ENCODE measurements at regions not wholly inside any gene's neighbourhood (a gene's known extent, or its start where the extent isn't known, plus 50 kb on each side); places are given as distances from the start of the nearest gene placed in this dataset.
A peak's percentile ranks its signal among the peaks of the same experiment; 100 is the strongest.
"Not testable (repeated sequence)": the region's sequence is repeated elsewhere in the genome, so short reads cannot be mapped to it uniquely, and the experiment has no call there.

GRCh38 chr2:158866082-158866481 is 71.0 kb downstream of the DAPL1 start:
- H3K27ac ChIP-seq (ENCODE audit: low read depth); H3K4me3 ChIP-seq; H3K27me3 ChIP-seq (ENCODE audit: insufficient read depth); H3F3A ChIP-seq (replicated peaks; ENCODE audit: low read depth); H4K20me1 ChIP-seq (replicated peaks; ENCODE audit: insufficient read depth); H3K4me1 ChIP-seq (ENCODE audit: insufficient read depth); ATAC-seq; H3K36me3 ChIP-seq (ENCODE audit: insufficient read depth); H3K9me3 Mint-ChIP-seq; H3K4me3 Mint-ChIP-seq; H3K36me3 Mint-ChIP-seq (ENCODE audit: low read depth); H3K27ac Mint-ChIP-seq; H3K27me3 Mint-ChIP-seq (ENCODE audit: insufficient read depth, low read depth, poor library complexity); H3K79me2 ChIP-seq (replicated peaks; ENCODE audit: insufficient read depth); H3K4me1 Mint-ChIP-seq; H3K4me2 ChIP-seq; H3K9me2 ChIP-seq (ENCODE audit: insufficient read depth); H2AFZ ChIP-seq: not testable (repeated sequence)
- peak; percentile 18 for DNase-seq (ENCODE audit: low spot score)
- 0 out of 4 replicates have a peak, but pooled peaks of 1 of the 2 experiments have one; percentile 6 for TF ChIP-seq CTCF (conservative IDR thresholded peaks at IDR 0.05; ENCODE audit: low read depth in 2 of 2)

DNA sequence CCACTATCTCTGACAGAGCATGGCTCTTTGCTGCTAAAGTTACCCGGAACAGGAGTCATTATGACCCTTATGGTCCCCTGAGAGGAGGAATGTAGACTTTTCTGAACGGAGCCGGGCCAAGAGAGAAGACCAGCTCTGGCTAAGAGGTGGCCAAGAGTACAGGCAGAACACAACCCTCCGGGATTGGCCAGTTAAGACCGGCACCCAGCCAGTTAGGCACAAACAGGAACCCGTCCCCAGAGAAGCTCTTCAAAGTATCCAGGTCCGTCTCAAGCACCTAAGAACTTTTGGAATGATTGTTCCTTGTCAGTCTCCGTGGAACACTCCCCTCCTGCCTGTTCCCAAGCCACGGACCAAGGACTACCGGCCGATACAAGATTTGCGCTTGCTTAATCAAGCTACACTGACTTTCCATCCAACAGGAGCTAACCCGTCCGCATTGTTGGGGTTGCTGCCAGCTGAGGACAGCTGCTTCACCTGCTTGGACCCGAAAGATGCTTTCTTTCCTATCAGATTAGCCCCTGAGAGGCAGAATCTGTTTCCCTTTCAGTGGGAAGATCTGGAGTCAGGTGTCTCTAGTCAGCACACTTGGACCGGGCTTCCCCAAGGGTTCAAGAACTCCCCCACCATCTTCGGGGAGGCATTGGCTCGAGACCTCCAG is 72.5 kb downstream of the DAPL1 start:
- not testable (repeated sequence) for H2AFZ ChIP-seq; H3K79me2 ChIP-seq (replicated peaks; ENCODE audit: insufficient read depth); DNase-seq (ENCODE audit: low spot score); H3K36me3 Mint-ChIP-seq (ENCODE audit: low read depth); H3K9me2 ChIP-seq (ENCODE audit: insufficient read depth); H3K4me3 ChIP-seq; H3K4me2 ChIP-seq; H3K27me3 ChIP-seq (ENCODE audit: insufficient read depth); H3K36me3 ChIP-seq (ENCODE audit: insufficient read depth); H3K9me3 Mint-ChIP-seq; H3F3A ChIP-seq (replicated peaks; ENCODE audit: low read depth); H3K27ac Mint-ChIP-seq; H3K4me3 Mint-ChIP-seq; H4K20me1 ChIP-seq (replicated peaks; ENCODE audit: insufficient read depth); ATAC-seq; H3K4me1 ChIP-seq (ENCODE audit: insufficient read depth); H3K27me3 Mint-ChIP-seq (ENCODE audit: insufficient read depth, low read depth, poor library complexity); H3K4me1 Mint-ChIP-seq; H3K27ac ChIP-seq (ENCODE audit: low read depth)

DNA sequence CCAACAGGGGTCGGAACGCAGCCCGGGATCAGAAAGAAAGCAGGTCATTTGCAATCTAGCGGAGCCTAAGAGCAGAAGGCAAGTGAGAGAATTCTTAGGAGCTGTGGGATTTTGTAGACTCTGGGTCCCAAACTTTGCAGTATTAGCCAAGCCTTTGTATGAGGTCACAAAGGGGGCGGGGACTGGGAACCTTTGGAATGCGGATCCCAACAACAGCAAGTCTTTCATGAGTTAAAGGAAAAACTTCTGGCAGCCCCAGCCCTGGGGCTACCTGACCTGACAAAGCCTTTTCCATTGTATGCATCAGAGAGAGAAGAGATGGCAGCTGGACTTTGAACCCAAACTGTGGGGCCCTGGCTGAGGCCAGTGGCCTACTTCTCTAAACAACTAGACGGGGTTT is 73.3 kb downstream of the DAPL1 start:
- not testable (repeated sequence) for H2AFZ ChIP-seq

DNA sequence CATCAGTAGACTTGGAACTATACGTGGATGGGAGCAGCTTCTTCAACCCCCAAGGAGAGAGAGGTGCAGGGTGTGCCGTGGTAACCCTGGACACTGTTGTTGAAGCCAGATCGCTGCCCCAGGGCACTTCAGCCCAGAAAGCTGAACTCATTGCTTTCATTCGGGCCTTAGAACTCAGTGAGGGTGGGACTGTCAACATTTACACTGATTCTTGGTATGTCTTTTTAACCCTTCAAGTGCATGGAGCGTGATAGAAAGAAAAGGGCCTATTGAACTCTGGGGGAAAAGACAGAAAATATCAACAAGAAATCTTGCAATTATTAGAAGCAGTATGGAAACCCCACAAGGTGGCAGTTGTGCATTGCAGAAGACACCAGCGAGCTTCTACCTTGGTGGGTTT is 74.0 kb downstream of the DAPL1 start:
- not testable (repeated sequence) for H4K20me1 ChIP-seq (replicated peaks; ENCODE audit: insufficient read depth); H3K4me3 ChIP-seq; H3K79me2 ChIP-seq (replicated peaks; ENCODE audit: insufficient read depth); H3K4me2 ChIP-seq; H3K27ac Mint-ChIP-seq; H3K27me3 ChIP-seq (ENCODE audit: insufficient read depth); H3K27me3 Mint-ChIP-seq (ENCODE audit: insufficient read depth, low read depth, poor library complexity); H3K36me3 ChIP-seq (ENCODE audit: insufficient read depth); H3K4me1 ChIP-seq (ENCODE audit: insufficient read depth); H3K27ac ChIP-seq (ENCODE audit: low read depth); ATAC-seq; H3K4me3 Mint-ChIP-seq; H3K9me3 Mint-ChIP-seq; DNase-seq (ENCODE audit: low spot score); H3K36me3 Mint-ChIP-seq (ENCODE audit: low read depth); H3K9me2 ChIP-seq (ENCODE audit: insufficient read depth); H3F3A ChIP-seq (replicated peaks; ENCODE audit: low read depth); H3K4me1 Mint-ChIP-seq; H2AFZ ChIP-seq
- TF ChIP-seq CTCF (conservative IDR thresholded peaks at IDR 0.05; ENCODE audit: low read depth in 2 of 2): peak in 1 of 2 experiments; percentile 19; a peak in 2 of 4 replicates

More for the DNA sequence above, 73.3 kb downstream of the DAPL1 start:
- not testable (repeated sequence) for H3K4me1 Mint-ChIP-seq; H3K4me3 ChIP-seq; H3K9me3 Mint-ChIP-seq; H3K4me1 ChIP-seq (ENCODE audit: insufficient read depth); H3K36me3 Mint-ChIP-seq (ENCODE audit: low read depth); H3K4me3 Mint-ChIP-seq; H4K20me1 ChIP-seq (replicated peaks; ENCODE audit: insufficient read depth); H3K79me2 ChIP-seq (replicated peaks; ENCODE audit: insufficient read depth); H3K36me3 ChIP-seq (ENCODE audit: insufficient read depth); H3F3A ChIP-seq (replicated peaks; ENCODE audit: low read depth); H3K27me3 Mint-ChIP-seq (ENCODE audit: insufficient read depth, low read depth, poor library complexity); H3K4me2 ChIP-seq; ATAC-seq; H3K9me2 ChIP-seq (ENCODE audit: insufficient read depth); H3K27ac Mint-ChIP-seq; H3K27me3 ChIP-seq (ENCODE audit: insufficient read depth); H3K27ac ChIP-seq (ENCODE audit: low read depth)
- peak; percentile 52 for DNase-seq (ENCODE audit: low spot score)

- H3K4me3 ChIP-seq; H4K20me1 ChIP-seq (replicated peaks; ENCODE audit: insufficient read depth); H3K4me3 Mint-ChIP-seq; DNase-seq (ENCODE audit: low spot score); H3K27ac Mint-ChIP-seq; H3K9me3 Mint-ChIP-seq; H3F3A ChIP-seq (replicated peaks; ENCODE audit: low read depth); H3K4me2 ChIP-seq; H3K4me1 ChIP-seq (ENCODE audit: insufficient read depth); H3K27ac ChIP-seq (ENCODE audit: low read depth); H3K36me3 Mint-ChIP-seq (ENCODE audit: low read depth); H3K4me1 Mint-ChIP-seq; H3K79me2 ChIP-seq (replicated peaks; ENCODE audit: insufficient read depth); H2AFZ ChIP-seq; H3K36me3 ChIP-seq (ENCODE audit: insufficient read depth); H3K27me3 ChIP-seq (ENCODE audit: insufficient read depth); H3K9me2 ChIP-seq (ENCODE audit: insufficient read depth); H3K27me3 Mint-ChIP-seq (ENCODE audit: insufficient read depth, low read depth, poor library complexity); ATAC-seq: not testable (repeated sequence)
Measured at GRCh38 chr2:158869609-158870008, 74.5 kb downstream of the DAPL1 start.
